OCI-LY7 (cell line): ENCODE measurements at regions not wholly inside any gene's neighbourhood (a gene's known extent, or its start where the extent isn't known, plus 50 kb on each side); places are given as distances from the start of the nearest gene placed in this dataset.

Experiments
- BruUV-seq: library from RNA; stranded (reverse); fragments of 400-500 nt; replicated peaks from 2 replicates; lab custom pipeline; 2021; lab: Mats Ljungman, UMichigan
- CTCF ChIA-PET: fragments of 300-600 bp; sonication (Branson Sonifier 250); formaldehyde crosslinking; loops from one replicate; lab custom pipeline; 2022; ENCODE audit warnings: antibody characterized with exemption; ENCODE audit not compliant: unreplicated experiment; lab: Charles Lee
- POLR2A ChIA-PET: fragments of 300-600 bp; sonication (Branson Sonifier 250); formaldehyde crosslinking; loops from one replicate; lab custom pipeline; 2022; ENCODE audit warnings: antibody characterized with exemption; lab: Charles Lee
- DNase-seq: peaks from one replicate; pipeline ENCODE4 v3.0.0-alpha.2; 2015; ENCODE audit warnings: low spot score
- H2AFZ ChIP-seq: fragments of 200-600 bp; sonication (generic), shearing (Covaris generic); 2 replicates; pipeline ENCODE4 v1.6.1; 2014; ENCODE audit warnings: mild to moderate bottlenecking, antibody characterized with exemption, low read length, moderate library complexity
- H3K27ac ChIP-seq: fragments of 200-600 bp; sonication (generic); 2 replicates; pipeline ENCODE4 v1.5.1; 2014; ENCODE audit warnings: mixed run types, low read depth, mild to moderate bottlenecking, moderate library complexity, low read length, inconsistent platforms; ENCODE audit not compliant: poor library complexity, severe bottlenecking
- H3K36me3 ChIP-seq: fragments of 200-600 bp; sonication (generic); 2 replicates; pipeline ENCODE4 v1.6.1; 2014; ENCODE audit warnings: mild to moderate bottlenecking, antibody characterized with exemption, low read length, moderate library complexity, mixed read lengths; ENCODE audit not compliant: insufficient read depth
- H3K4me1 ChIP-seq: fragments of 200-600 bp; sonication (generic); 2 replicates; pipeline ENCODE4 v1.5.1; 2014; ENCODE audit warnings: mild to moderate bottlenecking, low read length; ENCODE audit not compliant: insufficient read depth, poor library complexity, severe bottlenecking
- H3K4me2 ChIP-seq: fragments of 200-600 bp; sonication (generic); 2 replicates; pipeline ENCODE4 v1.6.1; 2014; ENCODE audit warnings: mild to moderate bottlenecking, low read length
- H3K4me3 ChIP-seq: fragments of 200-600 bp; sonication (generic); 2 replicates; pipeline ENCODE4 v1.5.1; 2014; ENCODE audit warnings: mild to moderate bottlenecking, low read depth, low read length; ENCODE audit not compliant: poor library complexity, severe bottlenecking
- H3K79me2 ChIP-seq: fragments of 200-600 bp; sonication (generic); 2 replicates; pipeline ENCODE4 v1.6.1; 2016; ENCODE audit warnings: low read depth, mild to moderate bottlenecking, low read length, moderate library complexity, mixed read lengths; ENCODE audit not compliant: insufficient read depth
- H3K9me2 ChIP-seq: fragments of 200-600 bp; sonication (generic); 2 replicates; pipeline ENCODE4 v1.6.1; 2016; ENCODE audit warnings: mild to moderate bottlenecking, low read length, mixed read lengths; ENCODE audit not compliant: insufficient read depth
- H3K9me3 ChIP-seq: fragments of 200-600 bp; sonication (generic); 2 replicates; pipeline ENCODE4 v1.6.1; 2014; ENCODE audit warnings: mild to moderate bottlenecking, mixed run types, low read length, mixed read lengths
- H4K20me1 ChIP-seq: fragments of 200-600 bp; sonication (generic); 2 replicates; pipeline ENCODE4 v1.6.1; 2014; ENCODE audit warnings: mild to moderate bottlenecking, antibody characterized with exemption, low read length, moderate library complexity, mixed read lengths; ENCODE audit not compliant: insufficient read depth
- EZH2phosphoT487 ChIP-seq: fragments of 200-600 bp; sonication (generic); IDR thresholded peaks from 2 replicates; pipeline ENCODE4 v1.6.1; 2018; ENCODE audit warnings: low read depth, borderline replicate concordance, mild to moderate bottlenecking, mixed run types, antibody characterized with exemption, low read length, moderate library complexity, mixed read lengths
- intact Hi-C: fragments of 100-400 bp; cut with micrococcal nuclease; formaldehyde crosslinking; loops from one replicate; pipeline ENCODE4 v1.10.0; 2022; ENCODE audit not compliant: unreplicated experiment
- TF ChIP-seq, protein P1 (sequence below): fragments of 200-600 bp; sonication (generic); conservative IDR thresholded peaks from 2 replicates; pipeline ENCODE4 v1.5.1; 2014; ENCODE audit warnings: mild to moderate bottlenecking, antibody characterized with exemption, low read length, moderate library complexity, mixed read lengths

DNA sequence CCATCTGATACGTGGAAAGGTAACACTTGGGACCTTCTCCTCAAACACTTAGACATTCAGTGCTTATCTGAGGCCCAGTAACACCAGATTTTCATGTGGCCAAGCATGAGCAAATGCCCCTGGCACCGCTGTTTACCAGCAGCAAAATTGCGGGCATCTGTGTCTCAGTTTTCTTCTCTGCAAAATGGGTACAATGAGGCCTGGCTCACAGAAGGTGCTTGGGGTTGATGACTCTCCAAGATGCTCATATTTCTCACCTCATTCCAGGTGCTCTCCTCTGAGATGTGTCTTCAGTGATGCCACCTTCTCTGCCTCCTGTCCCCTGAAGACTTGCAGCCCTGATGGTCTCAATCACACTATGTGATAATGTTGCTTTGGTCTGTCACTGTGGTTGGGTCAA lies 321.7 kb downstream of the TSN start:
- Histone ChIP-seq H3K4me3 (no peak overlapping the region), H3K79me2 (no peaks in the 10 kb centered on the region), H3K9me3 (no peaks in the 10 kb centered on the region), H4K20me1 (no peaks in the 10 kb centered on the region), H2AFZ (no peak overlapping the region), H3K4me1 (no peaks in the 10 kb centered on the region), H3K36me3 (no peaks in the 10 kb centered on the region), H3K27ac (no peak overlapping the region), H3K9me2 (no peaks in the 10 kb centered on the region), H3K4me2 (no peak overlapping the region)
- POLR2A ChIA-PET, result interaction anchor here (1.0 kb wide), 1 partner anchor 10 kb away, joined by 3 read pairs; no protein-coding TSS in a partner anchor
- no peak for TF ChIP-seq EZH2phosphoT487
- TF ChIP-seq, protein P1, sequence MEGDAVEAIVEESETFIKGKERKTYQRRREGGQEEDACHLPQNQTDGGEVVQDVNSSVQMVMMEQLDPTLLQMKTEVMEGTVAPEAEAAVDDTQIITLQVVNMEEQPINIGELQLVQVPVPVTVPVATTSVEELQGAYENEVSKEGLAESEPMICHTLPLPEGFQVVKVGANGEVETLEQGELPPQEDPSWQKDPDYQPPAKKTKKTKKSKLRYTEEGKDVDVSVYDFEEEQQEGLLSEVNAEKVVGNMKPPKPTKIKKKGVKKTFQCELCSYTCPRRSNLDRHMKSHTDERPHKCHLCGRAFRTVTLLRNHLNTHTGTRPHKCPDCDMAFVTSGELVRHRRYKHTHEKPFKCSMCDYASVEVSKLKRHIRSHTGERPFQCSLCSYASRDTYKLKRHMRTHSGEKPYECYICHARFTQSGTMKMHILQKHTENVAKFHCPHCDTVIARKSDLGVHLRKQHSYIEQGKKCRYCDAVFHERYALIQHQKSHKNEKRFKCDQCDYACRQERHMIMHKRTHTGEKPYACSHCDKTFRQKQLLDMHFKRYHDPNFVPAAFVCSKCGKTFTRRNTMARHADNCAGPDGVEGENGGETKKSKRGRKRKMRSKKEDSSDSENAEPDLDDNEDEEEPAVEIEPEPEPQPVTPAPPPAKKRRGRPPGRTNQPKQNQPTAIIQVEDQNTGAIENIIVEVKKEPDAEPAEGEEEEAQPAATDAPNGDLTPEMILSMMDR, result no peak
- no peak for DNase-seq
- intact Hi-C loops, result no loop called here
- no TSS peak for BruUV-seq
- CTCF ChIA-PET, result no interaction called here

DNA sequence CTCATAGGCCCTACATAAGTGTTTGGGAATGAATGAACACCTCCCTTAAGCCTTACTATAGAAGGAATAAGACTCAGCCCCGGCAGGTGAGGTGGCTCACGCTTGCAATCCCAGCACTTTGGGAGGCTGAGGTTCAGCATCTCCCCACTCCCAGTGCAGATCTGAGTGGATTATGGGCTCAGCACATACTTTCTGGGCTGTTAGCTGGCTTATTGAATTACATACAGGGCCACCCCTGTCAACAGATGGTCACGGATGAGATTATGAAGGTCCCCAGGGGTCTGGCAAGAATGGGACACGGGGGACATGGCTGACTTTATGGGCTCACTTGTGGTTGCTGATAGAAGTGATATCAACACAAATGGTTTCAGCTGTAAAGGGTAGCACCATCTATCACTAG lies 322.3 kb downstream of the TSN start:
- no peaks in the 10 kb centered on the region for H3K4me1 ChIP-seq
- no peaks in the 10 kb centered on the region for H3K79me2 ChIP-seq
- intact Hi-C loops, result no loop called here
- H3K36me3 ChIP-seq, result no peaks in the 10 kb centered on the region
- DNase-seq, result no peak
- BruUV-seq, result no TSS peak
- no peaks in the 10 kb centered on the region for H3K9me2 ChIP-seq
- no peak overlapping the region for H3K4me3 ChIP-seq
- ChIA-PET POLR2A (no interaction called here), CTCF (no interaction called here)
- H2AFZ ChIP-seq, result no peak overlapping the region
- no peak overlapping the region for H3K27ac ChIP-seq
- TF ChIP-seq, protein P1, result no peak
- no peak for TF ChIP-seq EZH2phosphoT487
- no peak overlapping the region for H3K4me2 ChIP-seq
- no peaks in the 10 kb centered on the region for H4K20me1 ChIP-seq
- no peaks in the 10 kb centered on the region for H3K9me3 ChIP-seq

DNA sequence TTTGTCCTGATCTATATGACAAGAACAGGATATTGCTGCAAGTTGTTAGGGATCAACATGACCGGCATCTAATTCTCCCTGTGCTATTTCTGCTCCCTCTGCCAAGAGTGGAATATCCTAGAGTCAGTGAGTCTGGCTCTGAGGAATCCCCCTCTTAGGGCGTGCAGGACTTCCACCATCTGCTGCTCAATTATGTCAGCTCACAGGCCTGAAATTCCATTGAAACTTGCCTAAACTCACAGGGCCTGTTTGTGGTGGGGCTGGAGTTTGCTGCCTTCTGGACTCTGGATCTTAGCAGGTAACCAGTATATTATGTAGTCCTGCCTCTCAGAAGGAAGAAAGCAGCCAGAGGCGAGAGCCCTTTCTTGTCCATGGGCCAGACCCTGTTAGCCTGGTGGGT lies 323.0 kb downstream of the TSN start:
- H3K79me2 ChIP-seq, result no peaks in the 10 kb centered on the region
- no TSS peak for BruUV-seq
- CTCF ChIA-PET, result no interaction called here

More for the DNA sequence above, 323.0 kb downstream of the TSN start:
- intact Hi-C loops, result no loop called here
- no peak for DNase-seq
- Histone ChIP-seq H3K4me3 (no peak overlapping the region), H2AFZ (no peak overlapping the region), H3K27ac (no peak overlapping the region), H3K9me3 (no peaks in the 10 kb centered on the region), H3K4me2 (no peak overlapping the region), H3K4me1 (no peaks in the 10 kb centered on the region), H3K9me2 (no peaks in the 10 kb centered on the region), H3K36me3 (no peaks in the 10 kb centered on the region), H4K20me1 (no peaks in the 10 kb centered on the region)
- POLR2A ChIA-PET, result interaction anchor here (1.1 kb wide), 1 partner anchor 23 kb away, joined by 4 read pairs; no protein-coding TSS in a partner anchor
- no peak for TF ChIP-seq EZH2phosphoT487
- TF ChIP-seq, protein P1, result no peak
